H1 (cell line): ENCODE measurements at regions not wholly inside any gene's neighbourhood (a gene's known extent, or its start where the extent isn't known, plus 50 kb on each side); places are given as distances from the start of the nearest gene placed in this dataset.

Source experiments
- CTCF ChIA-PET: fragments of 300-600 bp; sonication (Branson Sonifier 250); formaldehyde crosslinking; loops from one replicate; lab custom pipeline; 2021; ENCODE audit not compliant: partially characterized antibody; lab: Charles Lee
- POLR2A ChIA-PET: fragments of 300-600 bp; sonication (Branson Sonifier 250); formaldehyde crosslinking; loops from one replicate; lab custom pipeline; 2021; ENCODE audit warnings: inconsistent platforms; ENCODE audit not compliant: partially characterized antibody; lab: Charles Lee
- DNase-seq, 2 experiments: peaks; one replicate each; pipeline versions ENCODE4 v3.0.0 to v3.0.0-alpha.2; 2010 to 2022; ENCODE audit warnings: low spot score in 2 of 2, low read depth in 1 of 2, mixed read lengths in 1 of 2
- FAIRE-seq: peaks from 2 replicates; lab custom pipeline; 2011; peaks lifted over from hg19 to GRCh38; lab: Jason Lieb, UNC
- H2AFZ ChIP-seq: 2 replicates; pipeline ENCODE4 v1.8.1; 2012; ENCODE audit warnings: low read length, inconsistent platforms
- H2AK5ac ChIP-seq: 2 replicates; pipeline ENCODE4 v1.6.1; 2013; ENCODE audit warnings: low read depth, low read length
- H2BK120ac ChIP-seq: replicated peaks from 2 replicates; pipeline ENCODE3; 2013; ENCODE audit warnings: low read depth, low read length, inconsistent platforms
- H2BK12ac ChIP-seq: 2 replicates; pipeline ENCODE4 v1.6.1; 2013; ENCODE audit warnings: low read depth, low read length
- H2BK15ac ChIP-seq: 2 replicates; pipeline ENCODE4 v1.6.1; 2013; ENCODE audit warnings: low read length
- H2BK20ac ChIP-seq: 2 replicates; pipeline ENCODE4 v1.6.1; 2013; ENCODE audit warnings: low read length
- H2BK5ac ChIP-seq: 2 replicates; pipeline ENCODE4 v1.6.1; 2013; ENCODE audit warnings: low read depth, low read length
- H3K14ac ChIP-seq: 2 replicates; pipeline ENCODE4 v1.6.1; 2013; ENCODE audit warnings: inconsistent platforms; ENCODE audit not compliant: insufficient read length
- H3K18ac ChIP-seq: 2 replicates; pipeline ENCODE4 v1.6.1; 2013; ENCODE audit warnings: low read length; ENCODE audit errors: extremely low read depth
- H3K23ac ChIP-seq: 2 replicates; pipeline ENCODE4 v1.6.1; 2013; ENCODE audit warnings: inconsistent platforms; ENCODE audit not compliant: insufficient read length
- H3K23me2 ChIP-seq: 2 replicates; pipeline ENCODE4 v1.6.1; 2013; ENCODE audit warnings: low read depth, low read length
- H3K27ac ChIP-seq: 2 replicates; pipeline ENCODE4 v1.6.1; 2011; ENCODE audit warnings: low read depth, low read length, inconsistent platforms
- H3K27me3 ChIP-seq, 4 experiments: replicated peaks in 1 of 4; 1 replicate in 1 of 4; 2 replicates in 3 of 4; pipeline versions ENCODE4 v1.6.1 to v1.8.1; 2011 to 2013; ENCODE audit warnings: low read length in 3 of 4, mild to moderate bottlenecking in 3 of 4, inconsistent platforms in 2 of 4, mixed read lengths in 2 of 4, moderate library complexity in 1 of 4; ENCODE audit not compliant: control insufficient read depth in 3 of 4, insufficient read depth in 3 of 4; ENCODE audit errors: extremely low read depth in 1 of 4
- H3K36me3 ChIP-seq, 4 experiments: 2 replicates each; pipeline versions ENCODE4 v1.6.1 to v1.8.1; 2011 to 2013; ENCODE audit warnings: mild to moderate bottlenecking in 4 of 4, low read length in 3 of 4, moderate library complexity in 2 of 4, control low read depth in 1 of 4, inconsistent platforms in 1 of 4; ENCODE audit not compliant: insufficient read depth in 4 of 4, control insufficient read depth in 2 of 4
- H3K4ac ChIP-seq: replicated peaks from 2 replicates; pipeline ENCODE3; 2013; ENCODE audit warnings: low read length, low read depth, mixed read lengths, inconsistent platforms; ENCODE audit not compliant: insufficient read length
- H3K4me1 ChIP-seq, 4 experiments: replicated peaks in 1 of 4; 1 replicate in 1 of 4; 2 replicates in 3 of 4; pipeline versions ENCODE4 v1.6.1 to v1.8.1; 2011 to 2013; ENCODE audit warnings: low read length in 3 of 4, inconsistent platforms in 2 of 4, mixed read lengths in 1 of 4; ENCODE audit not compliant: insufficient read depth in 4 of 4, control insufficient read depth in 3 of 4
- H3K4me2 ChIP-seq, 2 experiments: 2 replicates each; pipeline versions ENCODE4 v1.6.1 to v1.8.1; 2011 to 2013; ENCODE audit warnings: low read depth in 2 of 2, low read length in 2 of 2, control low read depth in 1 of 2, inconsistent platforms in 1 of 2, mild to moderate bottlenecking in 1 of 2; ENCODE audit not compliant: insufficient read depth in 1 of 2
- H3K4me3 ChIP-seq, 4 experiments: fragments of 200-600, 300-600 bp in 1 of 4; sonication (generic), shearing (Covaris generic), sonication (Bioruptor Twin) in 1 of 4; 2 replicates each; pipeline versions ENCODE4 v1.5.1 to v1.8.1; 2011 to 2016; ENCODE audit warnings: low read length in 4 of 4, low read depth in 3 of 4, control low read depth in 2 of 4, inconsistent platforms in 2 of 4, mild to moderate bottlenecking in 2 of 4, mixed read lengths in 1 of 4, moderate library complexity in 1 of 4; ENCODE audit not compliant: insufficient read depth in 2 of 4; ENCODE audit errors: extremely low read depth in 1 of 4
- H3K56ac ChIP-seq: replicated peaks from 2 replicates; pipeline ENCODE3; 2013; ENCODE audit warnings: low read depth, mild to moderate bottlenecking, mixed read lengths, low read length, inconsistent platforms; ENCODE audit not compliant: insufficient read length
- H3K79me1 ChIP-seq: 2 replicates; pipeline ENCODE4 v1.6.1; 2013; ENCODE audit warnings: low read depth, low read length, control low read depth
- H3K79me2 ChIP-seq, 2 experiments: 2 replicates each; pipeline versions ENCODE4 v1.6.1 to v1.8.1; 2012 to 2013; ENCODE audit warnings: low read length in 2 of 2, mild to moderate bottlenecking in 2 of 2, inconsistent platforms in 1 of 2; ENCODE audit not compliant: insufficient read depth in 2 of 2, control insufficient read depth in 1 of 2
- H3K9ac ChIP-seq, 4 experiments: replicated peaks in 1 of 4; 1 replicate in 1 of 4; 2 replicates in 3 of 4; pipeline versions ENCODE4 v1.6.1 to v1.8.1; 2011 to 2013; ENCODE audit warnings: low read depth in 3 of 4, low read length in 3 of 4, control low read depth in 2 of 4, mild to moderate bottlenecking in 2 of 4, moderate library complexity in 2 of 4, inconsistent platforms in 1 of 4; ENCODE audit errors: extremely low read depth in 1 of 4
- H3K9me3 ChIP-seq, 2 experiments: 2 replicates each; pipeline versions ENCODE4 v1.6.1 to v1.8.1; 2012 to 2013; ENCODE audit warnings: mild to moderate bottlenecking in 2 of 2, moderate library complexity in 2 of 2, control low read depth in 1 of 2, inconsistent platforms in 1 of 2, low read depth in 1 of 2, low read length in 1 of 2, mixed read lengths in 1 of 2; ENCODE audit not compliant: insufficient read depth in 2 of 2
- H4K20me1 ChIP-seq, 2 experiments: replicated peaks in 1 of 2; 2 replicates each; pipeline versions ENCODE3 to v1.8.1; 2011 to 2013; ENCODE audit warnings: inconsistent platforms in 2 of 2, low read length in 2 of 2, mild to moderate bottlenecking in 1 of 2; ENCODE audit not compliant: insufficient read depth in 2 of 2, control insufficient read depth in 1 of 2
- H4K5ac ChIP-seq: 2 replicates; pipeline ENCODE4 v1.6.1; 2013; ENCODE audit warnings: low read length, low read depth, mixed read lengths, inconsistent platforms; ENCODE audit not compliant: insufficient read length
- H4K8ac ChIP-seq: 2 replicates; pipeline ENCODE4 v1.8.0; 2013; ENCODE audit warnings: mild to moderate bottlenecking, moderate library complexity, low read length, inconsistent platforms; ENCODE audit not compliant: insufficient read depth; ENCODE audit errors: extremely low read depth
- H4K91ac ChIP-seq: replicated peaks from 2 replicates; pipeline ENCODE3; 2013; ENCODE audit warnings: low read length, mixed read lengths, inconsistent platforms; ENCODE audit not compliant: insufficient read length
- BRCA1 ChIP-seq: IDR thresholded peaks from 2 replicates; pipeline ENCODE4 v1.6.1; 2012; ENCODE audit warnings: low read depth, low read length, improper control_type of control experiment
- CBX5 ChIP-seq: fragments of 300-800, 300-1000 bp; sonication (generic); IDR thresholded peaks from 2 replicates; pipeline ENCODE4 v1.7.1; 2016; ENCODE audit warnings: antibody characterized with exemption, low read length, low read depth
- CHD1 ChIP-seq: IDR thresholded peaks from 2 replicates; pipeline ENCODE4 v1.6.1; 2012; ENCODE audit warnings: low read depth, low read length, improper control_type of control experiment
- CTCF ChIP-seq, 3 experiments: IDR thresholded peaks; 1 replicate in 2 of 3; 2 replicates in 1 of 3; pipeline versions ENCODE4 v1.5.1 to v1.6.1; 2011; ENCODE audit warnings: low read length in 3 of 3, mild to moderate bottlenecking in 3 of 3, inconsistent platforms in 2 of 3, low read depth in 1 of 3, moderate library complexity in 1 of 3; ENCODE audit not compliant: insufficient read depth in 1 of 3; ENCODE audit errors: control extremely low read depth in 1 of 3
- FOSL1 ChIP-seq: IDR thresholded peaks from 2 replicates; pipeline ENCODE4 v1.6.1; 2011; ENCODE audit warnings: mild to moderate bottlenecking, low read depth, low read length, moderate library complexity; ENCODE audit not compliant: insufficient read depth
- JUN ChIP-seq: IDR thresholded peaks from 2 replicates; pipeline ENCODE4 v1.6.1; 2011; ENCODE audit warnings: low read depth, mild to moderate bottlenecking, improper control_type of control experiment, low read length
- JUND ChIP-seq: IDR thresholded peaks from 2 replicates; pipeline ENCODE4 v1.6.1; 2011; ENCODE audit warnings: mild to moderate bottlenecking, improper control_type of control experiment, low read length
- KDM5A ChIP-seq: fragments of 200-600 bp; IDR thresholded peaks from 2 replicates; pipeline ENCODE4 v1.7.1; 2012; ENCODE audit warnings: mild to moderate bottlenecking, low read length, inconsistent platforms, mixed read lengths
- NRF1 ChIP-seq: IDR thresholded peaks from 2 replicates; pipeline ENCODE4 v1.6.1; 2011; ENCODE audit warnings: mild to moderate bottlenecking, low read depth, low read length, improper control_type of control experiment
- TBP ChIP-seq: IDR thresholded peaks from 2 replicates; pipeline ENCODE4 v1.6.1; 2011; ENCODE audit warnings: low read depth, low read length, improper control_type of control experiment
- WGBS, 2 experiments: shearing (Covaris generic) in 1 of 2; methylation state at CpG; one replicate each; pipeline versions ENCODE4 v1.1.6 to v1.1.7; 2013 to 2015; ENCODE audit warnings: low lambda C conversion rate in 2 of 2, mixed read lengths in 2 of 2, inconsistent platforms in 1 of 2, low coverage in 1 of 2, missing lambda C conversion rate in 1 of 2; ENCODE audit not compliant: insufficient replicate concordance in 2 of 2, insufficient coverage in 1 of 2, insufficient read length in 1 of 2; ENCODE audit errors: extremely low coverage in 1 of 2, missing lambda C conversion rate in 1 of 2; 5-methylcytosine and 5-hydroxymethylcytosine counted together
- TF ChIP-seq, protein P1 (sequence below): IDR thresholded peaks from 2 replicates; pipeline ENCODE4 v1.6.1; 2012; ENCODE audit warnings: inconsistent platforms

GRCh38 chr6:71681234-71681867 is 205.0 kb upstream of the RIMS1 start:
- Histone ChIP-seq H3K23ac (no peak overlapping the region), H2BK120ac (no peak overlapping the region), H2BK15ac (no peak overlapping the region), H3K56ac (no peak overlapping the region), H2BK20ac (no peak overlapping the region), H3K18ac (no peak overlapping the region), H2AK5ac (no peak overlapping the region), H3K14ac (no peak overlapping the region), H3K27ac (no peak overlapping the region), H3K23me2 (no peaks in the 10 kb centered on the region), H4K5ac (no peak overlapping the region), H4K8ac (no peak overlapping the region), H3K4me2 (no peak overlapping the region), H4K20me1 (no peaks in the 10 kb centered on the region), H3K27me3 (no peaks in the 10 kb centered on the region), H3K4me1 (no peaks in the 10 kb centered on the region), H3K79me1 (no peaks in the 10 kb centered on the region), H3K36me3 (no peaks in the 10 kb centered on the region), H2AFZ (no peak overlapping the region), H3K4ac (no peak overlapping the region), H4K91ac (no peak overlapping the region), H3K9me3 (peaks cover 0 to 3% of the 10 kb centered on the region in 2 experiments; a peak in 1 of 4 replicates), H2BK5ac (no peak overlapping the region), H2BK12ac (no peak overlapping the region), H3K4me3 (no peak overlapping the region), H3K79me2 (no peaks in the 10 kb centered on the region), H3K9ac (no peak overlapping the region)
- 90% methylated on average over 2 of the region's 2 CpGs; no CpG with 5 or more reads in 1 of the 2 experiments for WGBS, 2 experiments
- FAIRE-seq = no peak
- no peak for DNase-seq
- ChIA-PET CTCF (interaction anchor here (0.6 to 0.7 kb wide), 2 partner anchors 8 to 20 kb away, joined by 3 read pairs; no protein-coding TSS in a partner anchor), POLR2A (no interaction called here)
- TF ChIP-seq JUND (no peak), TBP (no peak), FOSL1 (no peak), JUN (no peak), CTCF (IDR thresholded peaks at IDR 0.05; ENCODE audit: control extremely low read depth in 1 of 3, insufficient read depth in 1 of 3, low read depth in 1 of 3, low read length in 3 of 3) (no peak), CHD1 (no peak), BRCA1 (no peak), NRF1 (no peak), KDM5A (no peak), CBX5 (no peak)
- TF ChIP-seq, protein P1, sequence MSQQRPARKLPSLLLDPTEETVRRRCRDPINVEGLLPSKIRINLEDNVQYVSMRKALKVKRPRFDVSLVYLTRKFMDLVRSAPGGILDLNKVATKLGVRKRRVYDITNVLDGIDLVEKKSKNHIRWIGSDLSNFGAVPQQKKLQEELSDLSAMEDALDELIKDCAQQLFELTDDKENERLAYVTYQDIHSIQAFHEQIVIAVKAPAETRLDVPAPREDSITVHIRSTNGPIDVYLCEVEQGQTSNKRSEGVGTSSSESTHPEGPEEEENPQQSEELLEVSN = no peak
